Stimulated activated CD4-positive, alpha-beta T cell treated with anti-CD3 and anti-CD28 coated beads, TNF-alpha, amount 100 ng/mL, for 24 hours (primary cell): ENCODE measurements at regions not wholly inside any gene's neighbourhood (a gene's known extent, or its start where the extent isn't known, plus 50 kb on each side); places are given as distances from the start of the nearest gene placed in this dataset.

Experiments used
- DNase-seq, 3 experiments: peaks; one replicate each; pipeline ENCODE4 v3.0.0-alpha.2; 2020; ENCODE audit warnings: low read depth in 3 of 3

- no peak for DNase-seq
Measured at GRCh38 chr4:13316354-13316753, 167.8 kb downstream of the RAB28 start.

GRCh38 chr4:13313856-13314255 is 170.3 kb downstream of the RAB28 start:
- no peak for DNase-seq

- no peak for DNase-seq
Measured at GRCh38 chr4:13312264-13312663, 171.9 kb downstream of the RAB28 start.

GRCh38 chr4:13309751-13310150 is 174.4 kb downstream of the RAB28 start:
- DNase-seq, result no peak

GRCh38 chr4:13306356-13306755 is 177.8 kb downstream of the RAB28 start:
- no peak for DNase-seq

GRCh38 chr4:13302876-13303275 is 181.3 kb downstream of the RAB28 start:
- no peak for DNase-seq

GRCh38 chr4:13299343-13299742 is 184.8 kb downstream of the RAB28 start:
- no peak for DNase-seq

GRCh38 chr4:13298655-13299054 is 185.5 kb downstream of the RAB28 start:
- DNase-seq, result no peak

- no peak for DNase-seq
Measured at GRCh38 chr4:13296986-13297385, 187.2 kb downstream of the RAB28 start.

GRCh38 chr4:13294961-13295605 is 189.1 kb downstream of the RAB28 start:
- DNase-seq, result no peak

GRCh38 chr4:13292372-13292771 is 191.8 kb downstream of the RAB28 start:
- DNase-seq, result no peak

GRCh38 chr4:13289391-13289790 is 194.7 kb downstream of the RAB28 start:
- DNase-seq, result no peak

- no peak for DNase-seq
Measured at GRCh38 chr4:13285336-13285735, 198.8 kb downstream of the RAB28 start.

- no peak for DNase-seq
Measured at GRCh38 chr4:13284932-13285331, 199.2 kb downstream of the RAB28 start.

GRCh38 chr4:13276357-13276756 is 207.8 kb downstream of the RAB28 start:
- no peak for DNase-seq

GRCh38 chr4:13268703-13269102 is 215.4 kb downstream of the RAB28 start:
- DNase-seq, result no peak

GRCh38 chr4:13268165-13268564 is 216.0 kb downstream of the RAB28 start:
- no peak for DNase-seq

- DNase-seq, result no peak
Measured at GRCh38 chr4:13267091-13267490, 217.0 kb downstream of the RAB28 start.

GRCh38 chr4:13266687-13267086 is 217.5 kb downstream of the RAB28 start:
- DNase-seq, result no peak

- no peak for DNase-seq
Measured at GRCh38 chr4:13263967-13264525, 220.1 kb downstream of the RAB28 start.

- no peak for DNase-seq
Measured at GRCh38 chr4:13262816-13263215, 221.3 kb downstream of the RAB28 start.

GRCh38 chr4:13261486-13262257 is 222.5 kb downstream of the RAB28 start:
- no peak for DNase-seq

GRCh38 chr4:13260513-13260912 is 223.6 kb downstream of the RAB28 start:
- no peak for DNase-seq
